GM23338 (cell line): ENCODE measurements at regions not wholly inside any gene's neighbourhood (a gene's known extent, or its start where the extent isn't known, plus 50 kb on each side); places are given as distances from the start of the nearest gene placed in this dataset.

Experiments
- ATAC-seq: fragments of 200-7000 bp; cut with Tn5 transposase; 3 replicates; pipeline ENCODE4 v1.9.1; 2020
- DNase-seq: peaks from one replicate; pipeline ENCODE4 v3.0.0-alpha.2; 2015; ENCODE audit warnings: low spot score
- H2AFZ ChIP-seq: fragments of 200-600 bp; sonication (generic); 2 replicates; pipeline ENCODE4 v1.8.0; 2016; ENCODE audit warnings: antibody characterized with exemption, mild to moderate bottlenecking, moderate library complexity
- H3F3A ChIP-seq: fragments of 200-600 bp; sonication (generic); replicated peaks from 2 replicates; pipeline ENCODE4 v1.8.0; 2017; ENCODE audit warnings: antibody characterized with exemption, mixed run types, low read depth
- H3K27ac ChIP-seq: fragments of 200-600 bp; sonication (generic); 2 replicates; pipeline ENCODE4 v1.6.1; 2016; ENCODE audit warnings: low read depth
- H3K27me3 ChIP-seq: fragments of 200-600 bp; sonication (generic); 2 replicates; pipeline ENCODE4 v1.8.0; 2016; ENCODE audit warnings: mild to moderate bottlenecking, mixed run types, moderate library complexity; ENCODE audit not compliant: insufficient read depth
- H3K36me3 ChIP-seq: fragments of 200-600 bp; sonication (generic); 2 replicates; pipeline ENCODE4 v1.8.0; 2016; ENCODE audit warnings: mild to moderate bottlenecking; ENCODE audit not compliant: insufficient read depth
- H3K4me1 ChIP-seq: fragments of 200-600 bp; sonication (generic); 2 replicates; pipeline ENCODE4 v1.8.0; 2016; ENCODE audit warnings: mild to moderate bottlenecking, moderate library complexity; ENCODE audit not compliant: insufficient read depth
- H3K4me2 ChIP-seq: fragments of 200-600 bp; sonication (generic); 2 replicates; pipeline ENCODE4 v1.7.1; 2017; ENCODE audit warnings: mixed run types
- H3K4me3 ChIP-seq: fragments of 200-600 bp; sonication (generic); 2 replicates; pipeline ENCODE4 v1.6.1; 2016; ENCODE audit warnings: mixed run types
- H3K79me2 ChIP-seq: fragments of 200-600 bp; sonication (generic); replicated peaks from 2 replicates; pipeline ENCODE4 v1.8.0; 2017; ENCODE audit warnings: mild to moderate bottlenecking; ENCODE audit not compliant: insufficient read depth
- H3K9me2 ChIP-seq: fragments of 200-600 bp; sonication (generic); 2 replicates; pipeline ENCODE4 v1.8.0; 2017; ENCODE audit not compliant: insufficient read depth
- H4K20me1 ChIP-seq: fragments of 200-600 bp; sonication (generic); replicated peaks from 2 replicates; pipeline ENCODE4 v1.8.0; 2017; ENCODE audit warnings: mild to moderate bottlenecking; ENCODE audit not compliant: insufficient read depth
- H3K27ac Mint-ChIP-seq: 2 replicates; pipeline ENCODE4 v1.8.0; 2020; ENCODE audit warnings: inconsistent platforms, mild to moderate bottlenecking, moderate library complexity, mixed read lengths
- H3K27me3 Mint-ChIP-seq: 3 replicates; pipeline ENCODE4 v1.8.0; 2022; ENCODE audit warnings: low read depth, mild to moderate bottlenecking, moderate library complexity, mixed read lengths, inconsistent platforms; ENCODE audit not compliant: insufficient read depth, poor library complexity
- H3K36me3 Mint-ChIP-seq: 3 replicates; pipeline ENCODE4 v1.8.0; 2021; ENCODE audit warnings: low read depth, mild to moderate bottlenecking, inconsistent platforms, moderate library complexity, mixed read lengths
- H3K4me1 Mint-ChIP-seq: 3 replicates; pipeline ENCODE4 v1.8.0; 2020; ENCODE audit warnings: mild to moderate bottlenecking, inconsistent platforms, mixed read lengths
- H3K4me3 Mint-ChIP-seq: 3 replicates; pipeline ENCODE4 v1.8.0; 2021; ENCODE audit warnings: moderate library complexity, mild to moderate bottlenecking, inconsistent platforms, mixed read lengths
- H3K9me3 Mint-ChIP-seq: 3 replicates; pipeline ENCODE4 v1.8.0; 2020; ENCODE audit warnings: moderate library complexity, mild to moderate bottlenecking, inconsistent platforms, mixed read lengths
- CREB1 ChIP-seq: fragments of 250-450 bp; sonication (Bioruptor Pico); IDR thresholded peaks from 2 replicates; pipeline ENCODE4 v1.5.0; 2020; ENCODE audit warnings: low read depth, mild to moderate bottlenecking, moderate library complexity
- EZH2 ChIP-seq: fragments of 200-600 bp; sonication (generic); IDR thresholded peaks from one replicate; pipeline ENCODE4 v1.8.0; 2017; ENCODE audit warnings: antibody characterized with exemption, mild to moderate bottlenecking, low read depth; ENCODE audit not compliant: unreplicated experiment
- JUNB ChIP-seq: IDR thresholded peaks from one replicate; pipeline ENCODE4 v1.6.1; 2016; ENCODE audit warnings: antibody characterized with exemption; ENCODE audit not compliant: unreplicated experiment
- NANOG ChIP-seq: IDR thresholded peaks from 2 replicates; pipeline ENCODE4 v1.6.1; 2016; ENCODE audit warnings: antibody characterized with exemption, borderline replicate concordance
- POLR2AphosphoS5 ChIP-seq: IDR thresholded peaks from 2 replicates; pipeline ENCODE4 v1.6.1; 2016; ENCODE audit warnings: antibody characterized with exemption, low read depth
- STAT1 ChIP-seq: IDR thresholded peaks from one replicate; pipeline ENCODE4 v1.6.1; 2016; ENCODE audit warnings: antibody characterized with exemption; ENCODE audit not compliant: unreplicated experiment
- ZNF114 ChIP-seq: fragments of 250-450 bp; sonication (Bioruptor Pico); IDR thresholded peaks from 2 replicates; pipeline ENCODE4 v1.5.0; 2020; ENCODE audit warnings: mild to moderate bottlenecking, moderate library complexity
- ZNF331 ChIP-seq: fragments of 250-450 bp; sonication (Bioruptor Pico); IDR thresholded peaks from 2 replicates; pipeline ENCODE4 v1.5.0; 2020; ENCODE audit warnings: low read depth, mild to moderate bottlenecking, moderate library complexity
- ZNF462 ChIP-seq: fragments of 250-450 bp; sonication (Bioruptor Pico); IDR thresholded peaks from 2 replicates; pipeline ENCODE4 v1.5.0; 2020; ENCODE audit warnings: mild to moderate bottlenecking, moderate library complexity
- TF ChIP-seq, protein P1 (sequence below): IDR thresholded peaks from 2 replicates; pipeline ENCODE4 v1.6.1; 2016; ENCODE audit warnings: antibody characterized with exemption
- TF ChIP-seq, protein P2 (sequence below), 2 experiments: fragments of 200-600 bp in 1 of 2; sonication (generic) in 1 of 2; conservative IDR thresholded peaks; 2 replicates each; pipeline versions ENCODE4 v1.5.1 to v1.6.1; 2016 to 2017; ENCODE audit warnings: antibody characterized with exemption in 2 of 2, low read depth in 2 of 2, mild to moderate bottlenecking in 2 of 2, moderate library complexity in 1 of 2

DNA sequence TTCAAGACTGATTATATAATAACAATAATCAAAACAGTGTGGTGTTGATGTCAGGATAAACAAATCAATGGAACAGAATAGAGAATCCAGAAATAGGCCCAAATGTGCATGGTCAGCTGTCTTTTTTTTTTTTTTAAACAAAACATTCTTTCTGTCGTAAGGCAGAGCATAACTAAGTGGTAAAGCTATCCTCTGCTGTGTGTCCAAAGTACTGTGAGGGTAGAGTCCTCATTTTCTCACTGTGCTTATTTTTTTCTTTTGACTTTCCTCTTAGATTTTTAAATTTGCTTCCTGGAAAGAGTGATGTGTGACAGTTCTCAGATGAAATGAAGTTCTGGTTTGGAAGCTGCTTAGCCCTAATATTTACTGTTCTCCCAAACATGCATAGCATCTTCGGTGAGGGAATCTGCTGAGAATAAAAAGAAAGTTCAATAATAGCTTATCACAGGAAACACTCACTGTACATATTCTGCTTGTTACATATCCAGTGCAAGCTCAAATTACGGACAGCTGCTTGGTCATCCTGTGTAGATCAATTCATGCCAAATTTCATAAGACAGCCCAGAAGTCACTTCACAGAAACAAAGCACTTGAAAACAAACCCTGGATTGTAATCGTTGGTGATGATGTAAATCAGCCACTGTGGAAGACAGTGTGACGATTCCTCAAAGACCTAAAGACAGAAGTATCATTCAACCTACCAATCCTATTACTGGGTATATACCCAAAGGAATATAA is 423.9 kb downstream of the NEBL start (continued):
- TF ChIP-seq, protein P1, sequence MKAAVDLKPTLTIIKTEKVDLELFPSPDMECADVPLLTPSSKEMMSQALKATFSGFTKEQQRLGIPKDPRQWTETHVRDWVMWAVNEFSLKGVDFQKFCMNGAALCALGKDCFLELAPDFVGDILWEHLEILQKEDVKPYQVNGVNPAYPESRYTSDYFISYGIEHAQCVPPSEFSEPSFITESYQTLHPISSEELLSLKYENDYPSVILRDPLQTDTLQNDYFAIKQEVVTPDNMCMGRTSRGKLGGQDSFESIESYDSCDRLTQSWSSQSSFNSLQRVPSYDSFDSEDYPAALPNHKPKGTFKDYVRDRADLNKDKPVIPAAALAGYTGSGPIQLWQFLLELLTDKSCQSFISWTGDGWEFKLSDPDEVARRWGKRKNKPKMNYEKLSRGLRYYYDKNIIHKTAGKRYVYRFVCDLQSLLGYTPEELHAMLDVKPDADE, result no peak

GRCh38 chr10:20466731-20467130 is 430.4 kb downstream of the NEBL start:
- peaks cover 48% of the 10 kb centered on the region for H3K9me3 Mint-ChIP-seq
- H3F3A ChIP-seq, result no peaks in the 10 kb centered on the region
- no peak overlapping the region for H3K4me3 Mint-ChIP-seq
- no peaks in the 10 kb centered on the region for H3K27me3 ChIP-seq
- no peak overlapping the region for H3K27ac ChIP-seq
- H3K27ac Mint-ChIP-seq, result no peak overlapping the region
- no peak for DNase-seq
- H4K20me1 ChIP-seq, result no peaks in the 10 kb centered on the region
- no peaks in the 10 kb centered on the region for H3K4me1 Mint-ChIP-seq
- H3K36me3 Mint-ChIP-seq, result peaks cover 42% of the 10 kb centered on the region
- peaks cover 15% of the 10 kb centered on the region for H3K36me3 ChIP-seq
- peaks cover 5% of the 10 kb centered on the region for H3K27me3 Mint-ChIP-seq
- no peak overlapping the region for H2AFZ ChIP-seq
- H3K4me2 ChIP-seq, result no peak overlapping the region
- H3K4me3 ChIP-seq, result no peak overlapping the region
- H3K79me2 ChIP-seq, result no peaks in the 10 kb centered on the region
- H3K9me2 ChIP-seq, result 0 out of 2 replicates have a peak, but pooled peaks cover 1% of the 10 kb centered on the region
- H3K4me1 ChIP-seq, result no peaks in the 10 kb centered on the region
- ATAC-seq, result no peak
- no peak for TF ChIP-seq JUNB
- TF ChIP-seq ZNF462, result no peak
- TF ChIP-seq ZNF114, result no peak
- TF ChIP-seq ZNF331 (CRISPR knock-in tag), result no peak
- TF ChIP-seq NANOG, result no peak
- TF ChIP-seq, protein P1, result no peak
- TF ChIP-seq EZH2, result no peak
- TF ChIP-seq STAT1, result no peak
- no peak for TF ChIP-seq POLR2AphosphoS5
- TF ChIP-seq CREB1 (CRISPR knock-in tag), result no peak
- TF ChIP-seq, protein P2, sequence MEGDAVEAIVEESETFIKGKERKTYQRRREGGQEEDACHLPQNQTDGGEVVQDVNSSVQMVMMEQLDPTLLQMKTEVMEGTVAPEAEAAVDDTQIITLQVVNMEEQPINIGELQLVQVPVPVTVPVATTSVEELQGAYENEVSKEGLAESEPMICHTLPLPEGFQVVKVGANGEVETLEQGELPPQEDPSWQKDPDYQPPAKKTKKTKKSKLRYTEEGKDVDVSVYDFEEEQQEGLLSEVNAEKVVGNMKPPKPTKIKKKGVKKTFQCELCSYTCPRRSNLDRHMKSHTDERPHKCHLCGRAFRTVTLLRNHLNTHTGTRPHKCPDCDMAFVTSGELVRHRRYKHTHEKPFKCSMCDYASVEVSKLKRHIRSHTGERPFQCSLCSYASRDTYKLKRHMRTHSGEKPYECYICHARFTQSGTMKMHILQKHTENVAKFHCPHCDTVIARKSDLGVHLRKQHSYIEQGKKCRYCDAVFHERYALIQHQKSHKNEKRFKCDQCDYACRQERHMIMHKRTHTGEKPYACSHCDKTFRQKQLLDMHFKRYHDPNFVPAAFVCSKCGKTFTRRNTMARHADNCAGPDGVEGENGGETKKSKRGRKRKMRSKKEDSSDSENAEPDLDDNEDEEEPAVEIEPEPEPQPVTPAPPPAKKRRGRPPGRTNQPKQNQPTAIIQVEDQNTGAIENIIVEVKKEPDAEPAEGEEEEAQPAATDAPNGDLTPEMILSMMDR (conservative IDR thresholded peaks at IDR 0.05; ENCODE audit: low read depth in 2 of 2), result no peak
